H1 (cell line): ENCODE measurements at regions not wholly inside any gene's neighbourhood (a gene's known extent, or its start where the extent isn't known, plus 50 kb on each side); places are given as distances from the start of the nearest gene placed in this dataset.

Source experiments
- BCL11A ChIP-seq, 2 experiments: IDR thresholded peaks; one replicate each; pipeline ENCODE4 v1.6.1; 2011; ENCODE audit warnings: low read depth in 2 of 2, low read length in 2 of 2, mild to moderate bottlenecking in 2 of 2
- CTCF ChIP-seq, 3 experiments: IDR thresholded peaks; 1 replicate in 2 of 3; 2 replicates in 1 of 3; pipeline versions ENCODE4 v1.5.1 to v1.6.1; 2011; ENCODE audit warnings: low read length in 3 of 3, mild to moderate bottlenecking in 3 of 3, inconsistent platforms in 2 of 3, low read depth in 1 of 3, moderate library complexity in 1 of 3; ENCODE audit not compliant: insufficient read depth in 1 of 3; ENCODE audit errors: control extremely low read depth in 1 of 3
- POLR2AphosphoS5 ChIP-seq: IDR thresholded peaks from 2 replicates; pipeline ENCODE4 v1.6.1; 2011; ENCODE audit warnings: low read depth, low read length
- RBBP5 ChIP-seq: IDR thresholded peaks from 2 replicates; pipeline ENCODE4 v1.7.1; 2012; ENCODE audit warnings: low read depth, mild to moderate bottlenecking, inconsistent platforms, low read length, moderate library complexity, borderline replicate concordance
- SIX5 ChIP-seq: IDR thresholded peaks from 2 replicates; pipeline ENCODE4 v1.6.1; 2011; ENCODE audit warnings: mild to moderate bottlenecking, low read depth, low read length
- TAF7 ChIP-seq: optimal IDR thresholded peaks from 2 replicates; pipeline ENCODE3; 2011; ENCODE audit warnings: low read depth, mild to moderate bottlenecking, inconsistent platforms, low read length, moderate library complexity, borderline replicate concordance

GRCh38 chr6:232982-233640, 59.2 kb upstream of the DUSP22 start (continued):
- TF ChIP-seq CTCF (IDR thresholded peaks at IDR 0.05; ENCODE audit: control extremely low read depth in 1 of 3, insufficient read depth in 1 of 3, low read depth in 1 of 3, low read length in 3 of 3), result no peak
- TF ChIP-seq RBBP5, result no peak
- TF ChIP-seq TAF7, result no peak
- no peak for TF ChIP-seq SIX5
- TF ChIP-seq BCL11A (IDR thresholded peaks at IDR 0.05; ENCODE audit: low read depth in 2 of 2, low read length in 2 of 2), result no peak
- no peak for TF ChIP-seq POLR2AphosphoS5
